Liver (tissue), 8 donors: ENCODE measurements at regions not wholly inside any gene's neighbourhood (a gene's known extent, or its start where the extent isn't known, plus 50 kb on each side); places are given as distances from the start of the nearest gene placed in this dataset.

Source experiments
- DNase-seq: peaks from one replicate; pipeline ENCODE4 v3.0.0-alpha.2; 2017; ENCODE audit warnings: low spot score
- H3K27ac ChIP-seq, 2 donors: one replicate each; pipeline ENCODE4 v1.7.0; 2013; ENCODE audit warnings: inconsistent platforms in 2 of 2, low read length in 2 of 2, control low read depth in 1 of 2, low read depth in 1 of 2, mild to moderate bottlenecking in 1 of 2
- H3K27me3 ChIP-seq, 4 donors: one replicate each; pipeline versions ENCODE4 v1.6.1 to v1.7.0; 2013; ENCODE audit warnings: low read length in 3 of 4, inconsistent platforms in 1 of 4, mild to moderate bottlenecking in 1 of 4, moderate library complexity in 1 of 4; ENCODE audit not compliant: control insufficient read depth in 4 of 4, insufficient read depth in 4 of 4
- H3K36me3 ChIP-seq, 4 donors: one replicate each; pipeline versions ENCODE4 v1.6.1 to v1.7.0; 2013; ENCODE audit warnings: low read length in 3 of 4, mild to moderate bottlenecking in 3 of 4, low read depth in 1 of 4, moderate library complexity in 1 of 4; ENCODE audit not compliant: control insufficient read depth in 4 of 4, insufficient read depth in 3 of 4
- H3K4me1 ChIP-seq, 4 donors: one replicate each; pipeline versions ENCODE4 v1.6.1 to v1.7.0; 2013; ENCODE audit warnings: low read length in 3 of 4, mild to moderate bottlenecking in 3 of 4, moderate library complexity in 1 of 4; ENCODE audit not compliant: control insufficient read depth in 4 of 4, insufficient read depth in 4 of 4
- H3K4me3 ChIP-seq, 3 donors: one replicate each; pipeline versions ENCODE4 v1.6.1 to v1.7.0; 2013; ENCODE audit warnings: low read length in 3 of 3, control low read depth in 1 of 3, low read depth in 1 of 3, mild to moderate bottlenecking in 1 of 3
- H3K9ac ChIP-seq, 2 donors: one replicate each; pipeline ENCODE4 v1.7.0; 2013; ENCODE audit warnings: low read length in 2 of 2, mild to moderate bottlenecking in 2 of 2, moderate library complexity in 2 of 2, control low read depth in 1 of 2, low read depth in 1 of 2
- H3K9me3 ChIP-seq, 4 donors: one replicate each; pipeline versions ENCODE4 v1.6.1 to v1.7.0; 2013; ENCODE audit warnings: low read length in 3 of 4; ENCODE audit not compliant: control insufficient read depth in 4 of 4
- ATF3 ChIP-seq: IDR thresholded peaks from 2 replicates; pipeline ENCODE4 v1.6.1; 2016; ENCODE audit warnings: antibody characterized with exemption
- CTCF ChIP-seq: fragments of 150-350 bp; IDR thresholded peaks from 2 replicates; pipeline ENCODE4 v1.5.1; 2017; ENCODE audit warnings: improper control_type of control experiment, low read depth, low read length; ENCODE audit not compliant: missing input control
- EGR1 ChIP-seq, 2 donors: IDR thresholded peaks; 2 replicates each; pipeline ENCODE4 v1.6.1; 2016 to 2018; ENCODE audit warnings: antibody characterized with exemption in 2 of 2, low read depth in 2 of 2
- FOXA1 ChIP-seq: IDR thresholded peaks from 2 replicates; pipeline ENCODE4 v1.6.1; 2016; ENCODE audit warnings: antibody characterized with exemption
- FOXA2 ChIP-seq: IDR thresholded peaks from 2 replicates; pipeline ENCODE4 v1.6.1; 2016; ENCODE audit warnings: antibody characterized with exemption
- GABPA ChIP-seq, 2 donors: IDR thresholded peaks in 1 of 2; conservative IDR thresholded peaks in 1 of 2; 2 replicates each; pipeline ENCODE4 v1.6.1; 2016; ENCODE audit warnings: antibody characterized with exemption in 2 of 2, mild to moderate bottlenecking in 1 of 2, moderate library complexity in 1 of 2
- HNF4A ChIP-seq, 2 donors: conservative IDR thresholded peaks; 2 replicates each; pipeline ENCODE4 v1.6.1; 2016; ENCODE audit warnings: antibody characterized with exemption in 2 of 2, mild to moderate bottlenecking in 2 of 2
- HNF4G ChIP-seq: IDR thresholded peaks from 2 replicates; pipeline ENCODE4 v1.6.1; 2016; ENCODE audit warnings: antibody characterized with exemption
- JUND ChIP-seq, 2 donors: IDR thresholded peaks; 2 replicates each; pipeline ENCODE4 v1.6.1; 2016; ENCODE audit warnings: antibody characterized with exemption in 2 of 2
- MAX ChIP-seq: IDR thresholded peaks from 2 replicates; pipeline ENCODE4 v1.6.1; 2016; ENCODE audit warnings: antibody characterized with exemption
- NR2F2 ChIP-seq: IDR thresholded peaks from 2 replicates; pipeline ENCODE4 v1.6.1; 2016; ENCODE audit warnings: antibody characterized with exemption
- REST ChIP-seq: IDR thresholded peaks from 2 replicates; pipeline ENCODE4 v1.6.1; 2016; ENCODE audit warnings: antibody characterized with exemption, mild to moderate bottlenecking
- SP1 ChIP-seq: IDR thresholded peaks from 2 replicates; pipeline ENCODE4 v1.6.1; 2018; ENCODE audit warnings: antibody characterized with exemption, mild to moderate bottlenecking
- TAF1 ChIP-seq: conservative IDR thresholded peaks from 2 replicates; pipeline ENCODE4 v1.6.1; 2016; ENCODE audit warnings: antibody characterized with exemption, mild to moderate bottlenecking
- ZBTB33 ChIP-seq: IDR thresholded peaks from 2 replicates; pipeline ENCODE4 v1.6.1; 2016; ENCODE audit warnings: antibody characterized with exemption
- WGBS: extraction: QIAGEN DNeasy Blood & Tissue Kit; methylation state at CpG from one replicate; pipeline ENCODE4 v1.1.7; 2013; 5-methylcytosine and 5-hydroxymethylcytosine counted together
- donor health status: healthy.
- donor health status: healthy.
- donor health status: healthy.
- donor health status: healthy.
- donor health status: healthy.

- Histone ChIP-seq H3K4me1 (no peaks in the 10 kb centered on the region), H3K9ac (no peak overlapping the region), H3K9me3 (no peaks in the 10 kb centered on the region), H3K27ac (no peak overlapping the region), H3K4me3 (no peak overlapping the region), H3K27me3 (no peaks in the 10 kb centered on the region), H3K36me3 (no peaks in the 10 kb centered on the region)
- TF ChIP-seq ATF3 (no peak), ZBTB33 (no peak), REST (no peak), CTCF (no peak), SP1 (no peak), HNF4G (no peak), NR2F2 (no peak), FOXA2 (no peak), HNF4A (conservative IDR thresholded peaks at IDR 0.05) (no peak), JUND (IDR thresholded peaks at IDR 0.05) (no peak)
- DNase-seq = no peak
- WGBS = 88% methylated on average over 4 of the region's 4 CpGs
Measured at GRCh38 chr14:65835501-65835900, 423.0 kb downstream of the FUT8 start.

GRCh38 chr14:65838565-65838964 is 426.0 kb downstream of the FUT8 start:
- H3K9ac ChIP-seq = no peak overlapping the region
- WGBS = 80% methylated on average over 5 of the region's 5 CpGs
- no peaks in the 10 kb centered on the region for H3K27me3 ChIP-seq
- no peaks in the 10 kb centered on the region for H3K4me1 ChIP-seq
- H3K4me3 ChIP-seq = no peak overlapping the region
- no peaks in the 10 kb centered on the region for H3K9me3 ChIP-seq
- no peaks in the 10 kb centered on the region for H3K36me3 ChIP-seq
- no peak overlapping the region for H3K27ac ChIP-seq
- no peak for DNase-seq
- no peak for TF ChIP-seq MAX
- TF ChIP-seq ATF3 = no peak
- TF ChIP-seq HNF4A (conservative IDR thresholded peaks at IDR 0.05) = no peak
- TF ChIP-seq GABPA (IDR thresholded peaks at IDR 0.05 in 1 of 2, conservative IDR thresholded peaks at IDR 0.05 in 1 of 2) = no peak
- no peak for TF ChIP-seq ZBTB33
- TF ChIP-seq CTCF = no peak
- no peak for TF ChIP-seq FOXA2
- TF ChIP-seq FOXA1 = no peak
- TF ChIP-seq EGR1 (IDR thresholded peaks at IDR 0.05; ENCODE audit: low read depth in 2 of 2) = no peak
- no peak for TF ChIP-seq HNF4G
- TF ChIP-seq TAF1 = no peak
- TF ChIP-seq JUND (IDR thresholded peaks at IDR 0.05) = no peak
- no peak for TF ChIP-seq REST
